Activated CD4-positive, alpha-beta T cell treated with anti-CD3 and anti-CD28 coated beads for 4 hours (primary cell): ENCODE measurements at regions not wholly inside any gene's neighbourhood (a gene's known extent, or its start where the extent isn't known, plus 50 kb on each side); places are given as distances from the start of the nearest gene placed in this dataset.

ENCODE experiments used
- DNase-seq, 2 donors: peaks; one replicate each; pipeline ENCODE4 v3.0.0-alpha.2; 2020

- DNase-seq = no peak
Observed at GRCh38 chr2:19675856-19676460, 225.8 kb downstream of the TTC32 start.

GRCh38 chr2:19675003-19675629 lies 226.7 kb downstream of the TTC32 start:
- DNase-seq = no peak

GRCh38 chr2:19674051-19675002 lies 227.5 kb downstream of the TTC32 start:
- no peak for DNase-seq

DNA sequence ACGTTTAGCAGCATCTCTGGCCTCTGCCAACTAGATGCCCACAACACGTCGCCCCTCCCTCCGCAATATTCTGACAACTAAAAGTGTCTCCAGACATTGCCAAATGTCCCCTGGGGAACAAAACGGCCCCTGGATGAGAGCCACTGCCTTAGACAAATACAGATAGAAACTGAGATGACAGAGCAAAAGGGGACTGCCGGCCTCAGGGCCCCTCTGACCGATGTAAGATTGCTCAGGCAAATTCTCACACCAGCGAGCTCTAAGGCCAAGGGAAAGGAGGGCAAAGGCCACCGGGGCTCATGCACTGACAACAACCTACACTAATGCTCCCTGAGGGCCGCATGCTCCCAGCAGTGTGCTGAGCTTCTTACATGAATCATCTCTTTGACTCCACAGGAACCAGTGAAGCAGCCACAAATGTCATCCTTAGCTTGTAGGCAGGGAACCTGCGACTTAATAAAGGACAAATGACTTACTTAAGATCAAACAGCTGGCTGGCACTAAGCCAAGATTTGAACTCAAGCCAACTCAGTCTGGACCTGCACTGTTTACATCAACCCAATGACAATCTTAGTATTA lies 228.5 kb downstream of the TTC32 start:
- no peak for DNase-seq

- DNase-seq = no peak
Observed at GRCh38 chr2:19671916-19672315, 229.9 kb downstream of the TTC32 start.

GRCh38 chr2:19671311-19671710 lies 230.5 kb downstream of the TTC32 start:
- DNase-seq = no peak

GRCh38 chr2:19670303-19670702 lies 231.5 kb downstream of the TTC32 start:
- no peak for DNase-seq

GRCh38 chr2:19669559-19669958 lies 232.2 kb downstream of the TTC32 start:
- DNase-seq = no peak

GRCh38 chr2:19669126-19669525 lies 232.7 kb downstream of the TTC32 start:
- no peak for DNase-seq

GRCh38 chr2:19667536-19667949 lies 234.2 kb downstream of the TTC32 start:
- no peak for DNase-seq

DNA sequence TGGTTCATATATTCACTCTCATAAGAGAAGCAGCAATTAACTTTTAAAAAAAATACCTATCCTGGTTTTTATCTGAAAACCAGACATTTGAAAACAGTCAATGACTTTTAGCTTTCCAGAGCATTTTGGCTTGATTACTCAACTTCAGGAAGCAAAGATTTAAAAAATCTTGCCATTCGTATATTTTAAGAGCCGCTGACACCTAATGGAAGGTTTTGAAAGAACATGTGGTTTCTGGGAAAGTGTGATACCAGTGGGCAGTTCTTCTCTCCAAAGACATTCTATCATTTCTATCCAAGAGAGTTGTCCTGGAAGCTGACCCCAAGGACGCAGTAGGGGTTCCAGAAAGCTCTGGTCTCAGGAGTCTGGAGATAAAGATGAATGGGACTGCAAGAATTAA lies 234.7 kb downstream of the TTC32 start:
- DNase-seq = no peak

DNA sequence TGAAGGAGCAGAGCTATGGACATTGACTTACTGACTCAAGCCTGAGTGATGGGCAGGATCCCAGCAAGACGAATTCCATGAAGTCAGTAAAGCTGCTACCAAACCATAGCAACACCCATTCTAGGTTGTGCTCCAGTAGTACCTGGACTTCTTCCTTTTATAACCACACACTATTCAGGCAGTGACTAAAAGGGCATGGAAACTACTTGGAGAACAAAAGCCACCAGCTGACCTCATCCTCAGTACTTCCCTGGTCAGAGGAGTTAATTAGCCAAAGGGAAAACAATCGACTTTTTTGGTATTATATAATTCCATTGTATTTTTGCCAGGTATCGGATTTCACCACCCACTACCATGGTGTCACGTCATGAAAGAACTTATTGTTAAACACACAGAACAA lies 237.1 kb downstream of the TTC32 start:
- no peak for DNase-seq

- DNase-seq = no peak
Observed at GRCh38 chr2:19659024-19659792, 242.6 kb downstream of the TTC32 start.

GRCh38 chr2:19656011-19656410 lies 245.8 kb downstream of the TTC32 start:
- DNase-seq = no peak

DNA sequence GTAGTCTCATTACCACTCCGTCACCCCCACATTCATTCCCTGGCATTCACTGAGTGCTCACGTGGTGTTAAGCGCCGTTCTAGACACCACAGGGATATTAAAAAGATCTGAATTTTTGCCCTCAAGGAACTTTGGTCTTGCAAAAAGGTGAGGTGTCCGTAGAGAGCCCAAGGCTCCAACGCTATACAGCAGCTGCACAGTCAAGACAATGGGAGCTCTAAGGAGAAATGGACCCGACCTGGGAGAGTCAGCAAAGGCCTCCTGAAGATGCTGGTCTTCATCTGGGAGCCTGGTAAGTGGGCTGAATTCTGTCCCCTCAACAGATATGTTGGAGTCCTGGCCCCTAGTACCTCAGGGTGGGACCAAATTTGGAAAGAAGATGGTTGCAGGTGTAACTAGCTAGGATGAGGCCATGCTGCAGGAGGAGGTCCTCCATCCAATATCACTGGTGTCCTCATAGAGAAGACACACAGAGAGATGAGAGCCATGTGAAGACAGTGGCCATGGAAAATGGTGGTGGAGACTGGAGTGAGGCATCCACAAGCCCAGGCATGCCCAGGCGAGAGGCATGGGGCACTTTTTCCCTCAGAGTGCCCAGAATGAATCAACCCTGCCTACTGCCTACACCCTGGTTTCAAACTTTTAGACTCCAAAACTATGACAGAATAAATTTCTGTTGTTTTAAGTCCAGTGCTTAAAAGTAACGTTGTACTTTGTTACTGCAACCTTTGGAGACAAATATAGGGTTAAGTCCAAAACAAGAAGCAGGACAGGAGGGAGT lies 247.3 kb downstream of the TTC32 start:
- DNase-seq = no peak

- no peak for DNase-seq
Observed at GRCh38 chr2:19653509-19653908, 248.3 kb downstream of the TTC32 start.

GRCh38 chr2:19652811-19653210 lies 249.0 kb downstream of the TTC32 start:
- DNase-seq = no peak

- DNase-seq = no peak
Observed at GRCh38 chr2:19651466-19651865, 250.3 kb downstream of the TTC32 start.

- no peak for DNase-seq
Observed at GRCh38 chr2:19649785-19650380, 251.9 kb downstream of the TTC32 start.

DNA sequence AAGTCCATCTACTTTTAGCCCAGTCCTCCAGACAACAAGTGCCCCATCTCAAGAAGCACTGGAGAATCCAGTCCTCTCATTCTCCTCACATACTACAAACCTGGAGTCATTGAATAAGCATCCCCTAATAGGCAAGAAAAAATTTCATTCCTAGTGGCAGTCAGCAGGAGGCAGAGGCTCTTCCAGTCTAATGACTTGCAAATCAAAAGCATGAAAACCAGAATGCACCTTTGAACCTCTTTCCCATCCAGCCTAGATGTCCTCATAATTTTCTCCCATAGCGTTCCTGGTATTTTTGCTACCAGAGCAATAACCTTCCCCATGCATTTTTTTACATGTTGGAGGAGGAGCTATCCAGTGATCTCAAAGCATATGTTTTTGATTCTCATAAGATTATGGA lies 252.6 kb downstream of the TTC32 start:
- DNase-seq = no peak

- DNase-seq = no peak
Observed at GRCh38 chr2:19648583-19648982, 253.2 kb downstream of the TTC32 start.
